Lung (tissue), 11 donors: ENCODE measurements at regions not wholly inside any gene's neighbourhood (a gene's known extent, or its start where the extent isn't known, plus 50 kb on each side); places are given as distances from the start of the nearest gene placed in this dataset.

Experiments used
- ATAC-seq: fragments of 200-7000 bp; cut with Tn5 transposase; one replicate; pipeline ENCODE4 v1.9.1; 2020; ENCODE audit warnings: moderate number of reproducible peaks; ENCODE audit not compliant: insufficient read depth, low FRiP score
- DNase-seq, 3 donors: peaks; one replicate each; pipeline ENCODE4 v3.0.0-alpha.2; 2013 to 2017
- H3K27ac ChIP-seq, 2 donors: one replicate each; pipeline ENCODE4 v1.5.1; 2013; ENCODE audit warnings: mild to moderate bottlenecking in 2 of 2, moderate library complexity in 2 of 2, control low read depth in 1 of 2, inconsistent platforms in 1 of 2, low read depth in 1 of 2, low read length in 1 of 2
- H3K27me3 ChIP-seq, 3 donors: one replicate each; pipeline ENCODE4 v1.5.1; 2013; ENCODE audit warnings: low read length in 2 of 3; ENCODE audit not compliant: control insufficient read depth in 3 of 3, insufficient read depth in 3 of 3
- H3K36me3 ChIP-seq, 4 donors: one replicate each; pipeline ENCODE4 v1.5.1; 2013; ENCODE audit warnings: low read length in 4 of 4, mild to moderate bottlenecking in 1 of 4, moderate library complexity in 1 of 4; ENCODE audit not compliant: control insufficient read depth in 4 of 4, insufficient read depth in 4 of 4
- H3K4me1 ChIP-seq, 5 donors: one replicate each; pipeline ENCODE4 v1.5.1; 2013; ENCODE audit warnings: low read length in 5 of 5, mild to moderate bottlenecking in 2 of 5, moderate library complexity in 1 of 5; ENCODE audit not compliant: control insufficient read depth in 5 of 5, insufficient read depth in 5 of 5
- H3K4me3 ChIP-seq: one replicate; pipeline ENCODE4 v1.5.1; 2013; ENCODE audit warnings: mild to moderate bottlenecking, control low read depth, moderate library complexity
- H3K9ac ChIP-seq, 2 donors: one replicate each; pipeline ENCODE4 v1.5.1; 2013; ENCODE audit warnings: low read length in 2 of 2, control low read depth in 1 of 2; ENCODE audit not compliant: insufficient read depth in 1 of 2
- H3K9me3 ChIP-seq, 4 donors: one replicate each; pipeline ENCODE4 v1.5.1; 2013; ENCODE audit warnings: low read length in 3 of 4, mild to moderate bottlenecking in 1 of 4, moderate library complexity in 1 of 4; ENCODE audit not compliant: control insufficient read depth in 4 of 4, insufficient read depth in 3 of 4
- WGBS, 2 donors: extraction: QIAGEN DNeasy Blood & Tissue Kit; methylation state at CpG; one replicate each; pipeline ENCODE4 v1.1.7; 2013; 5-methylcytosine and 5-hydroxymethylcytosine counted together
- TF ChIP-seq, protein P1 (sequence below): IDR thresholded peaks from 2 replicates; pipeline ENCODE4 v1.5.1; 2012; ENCODE audit warnings: mild to moderate bottlenecking; ENCODE audit errors: control extremely low read depth, extremely low read depth
- donor health status: control.
- donor health status: control.
- donor health status: Bipolar disorder and iron deficiency.
- donor health status: healthy.
- donor health status: DM: yes; HTN: yes; CAD: no.

GRCh38 chr1:221303623-221304022, 424.4 kb downstream of the HLX start:
- peaks cover 0 to 34% (median 4%) of the 10 kb centered on the region in 5 donors for H3K4me1 ChIP-seq
- H3K27ac ChIP-seq, result no peak overlapping the region
- H3K4me3 ChIP-seq, result no peak overlapping the region
- no peaks in the 10 kb centered on the region for H3K27me3 ChIP-seq
- no peaks in the 10 kb centered on the region for H3K36me3 ChIP-seq
- DNase-seq, result peak in 1 of 3 donors; percentile 19
- no peak for ATAC-seq
- H3K9ac ChIP-seq, result no peak overlapping the region
- peaks cover 0 to 2% (median 0%) of the 10 kb centered on the region in 4 donors for H3K9me3 ChIP-seq
- TF ChIP-seq, protein P1, sequence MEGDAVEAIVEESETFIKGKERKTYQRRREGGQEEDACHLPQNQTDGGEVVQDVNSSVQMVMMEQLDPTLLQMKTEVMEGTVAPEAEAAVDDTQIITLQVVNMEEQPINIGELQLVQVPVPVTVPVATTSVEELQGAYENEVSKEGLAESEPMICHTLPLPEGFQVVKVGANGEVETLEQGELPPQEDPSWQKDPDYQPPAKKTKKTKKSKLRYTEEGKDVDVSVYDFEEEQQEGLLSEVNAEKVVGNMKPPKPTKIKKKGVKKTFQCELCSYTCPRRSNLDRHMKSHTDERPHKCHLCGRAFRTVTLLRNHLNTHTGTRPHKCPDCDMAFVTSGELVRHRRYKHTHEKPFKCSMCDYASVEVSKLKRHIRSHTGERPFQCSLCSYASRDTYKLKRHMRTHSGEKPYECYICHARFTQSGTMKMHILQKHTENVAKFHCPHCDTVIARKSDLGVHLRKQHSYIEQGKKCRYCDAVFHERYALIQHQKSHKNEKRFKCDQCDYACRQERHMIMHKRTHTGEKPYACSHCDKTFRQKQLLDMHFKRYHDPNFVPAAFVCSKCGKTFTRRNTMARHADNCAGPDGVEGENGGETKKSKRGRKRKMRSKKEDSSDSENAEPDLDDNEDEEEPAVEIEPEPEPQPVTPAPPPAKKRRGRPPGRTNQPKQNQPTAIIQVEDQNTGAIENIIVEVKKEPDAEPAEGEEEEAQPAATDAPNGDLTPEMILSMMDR, result no peak
- 64 to 74% methylated on average over 1 of the region's 1 CpG for WGBS, 2 donors

DNA sequence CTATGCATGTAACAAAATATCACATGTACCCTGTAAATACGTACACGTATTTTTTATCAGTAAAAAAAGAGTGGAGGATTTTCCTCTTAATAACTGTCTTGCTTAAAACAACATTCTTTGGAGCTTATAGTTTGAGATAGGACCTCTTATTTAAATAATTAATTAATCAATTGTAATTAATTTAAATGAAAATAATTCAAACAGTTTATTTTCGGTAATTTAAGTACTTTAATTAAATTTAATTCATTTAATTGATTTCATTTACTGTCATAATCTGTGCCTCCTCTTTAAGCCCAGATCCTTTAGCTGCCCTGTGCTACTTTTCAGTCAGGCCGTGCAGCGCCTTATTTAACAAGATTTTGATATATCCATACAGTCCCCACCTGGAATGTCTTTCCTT, 427.0 kb downstream of the HLX start:
- 97 to 98% methylated on average over 5 of the region's 5 CpGs for WGBS, 2 donors
- Histone ChIP-seq H3K9ac (no peak overlapping the region), H3K27me3 (no peaks in the 10 kb centered on the region), H3K27ac (no peak overlapping the region), H3K36me3 (no peaks in the 10 kb centered on the region), H3K4me3 (no peak overlapping the region), H3K4me1 (peaks cover 2 to 48% (median 4%) of the 10 kb centered on the region in 5 donors), H3K9me3 (peaks cover 0 to 4% (median 0%) of the 10 kb centered on the region in 4 donors)
- TF ChIP-seq, protein P1, result no peak
- no peak for DNase-seq
- no peak for ATAC-seq

DNA sequence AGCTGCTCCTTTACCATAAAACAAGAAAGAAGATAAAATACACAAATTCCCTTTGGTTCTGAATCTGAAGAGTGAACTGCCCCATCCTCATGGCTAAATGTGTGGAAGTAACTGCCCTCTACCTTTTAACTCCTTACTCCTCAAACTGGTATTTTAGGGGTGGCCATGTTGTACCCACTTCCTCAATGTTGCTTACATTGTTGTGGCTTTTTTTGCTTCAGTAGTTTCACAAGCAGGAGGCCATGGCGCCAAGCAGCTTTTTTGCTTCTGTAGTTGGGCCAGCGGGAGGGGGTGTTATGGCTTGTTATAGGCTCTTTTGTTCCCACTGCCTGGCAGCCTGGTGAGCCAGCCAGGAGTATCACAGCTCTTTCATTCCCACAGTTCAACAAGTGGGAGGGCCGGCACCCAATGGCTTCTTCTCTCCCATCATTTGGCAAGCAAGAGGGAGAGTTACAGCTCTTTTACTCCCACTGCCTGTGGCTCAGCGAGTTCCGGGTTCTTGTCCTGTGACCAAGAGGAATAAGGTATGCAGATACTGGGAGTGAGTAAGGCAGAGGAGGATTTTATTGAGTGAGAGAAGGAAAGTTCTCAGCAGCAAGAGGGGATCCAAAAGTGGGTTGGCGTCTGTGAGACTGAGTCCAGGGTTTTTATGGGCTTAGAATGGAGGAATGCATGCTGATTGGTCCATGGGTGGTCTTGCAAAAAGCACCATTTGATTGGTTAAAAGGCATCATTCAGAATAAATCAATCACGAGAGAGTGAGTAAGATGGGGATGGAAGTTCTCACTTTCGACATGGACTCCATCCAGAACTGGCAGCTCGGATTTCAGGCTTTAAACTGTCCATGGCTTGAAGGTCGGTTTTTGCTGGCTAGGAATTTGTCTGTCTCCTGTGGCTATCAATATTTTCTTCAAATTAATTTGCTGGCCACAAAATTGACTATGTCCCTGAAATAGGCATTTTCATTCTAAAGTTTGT, 429.6 kb downstream of the HLX start:
- no peak for DNase-seq
- 90 to 95% methylated on average over 10 of the region's 10 CpGs for WGBS, 2 donors
- Histone ChIP-seq H3K4me3 (no peak overlapping the region), H3K9me3 (peaks cover 0 to 4% (median 0%) of the 10 kb centered on the region in 4 donors), H3K36me3 (no peaks in the 10 kb centered on the region), H3K27ac (no peak overlapping the region), H3K4me1 (peaks cover 0 to 29% (median 4%) of the 10 kb centered on the region in 5 donors), H3K27me3 (no peaks in the 10 kb centered on the region), H3K9ac (no peak overlapping the region)
- ATAC-seq, result no peak
- TF ChIP-seq, protein P1, result no peak
